ENCODE measurements at regions not wholly inside any gene's neighbourhood (a gene's known extent, or its start where the extent isn't known, plus 50 kb on each side); places are given as distances from the start of the nearest gene placed in this dataset.

GRCh38 chr22:22830957-22831688 lies 56.5 kb upstream of the IGLL5 start:
- no peak overlapping the region for H3K4me3 ChIP-seq
- H3K36me3 ChIP-seq, result no peaks in the 10 kb centered on the region
- no peak overlapping the region for H3K27ac ChIP-seq
- WGBS, result 94% methylated on average over 1 of the region's 1 CpG
- TF ChIP-seq POLR2AphosphoS5 (IDR thresholded peaks at IDR 0.05) (no peak), EP300 (IDR thresholded peaks at IDR 0.05) (no peak), POLR2A (IDR thresholded peaks at IDR 0.05) (no peak)
- TF ChIP-seq, protein P1, sequence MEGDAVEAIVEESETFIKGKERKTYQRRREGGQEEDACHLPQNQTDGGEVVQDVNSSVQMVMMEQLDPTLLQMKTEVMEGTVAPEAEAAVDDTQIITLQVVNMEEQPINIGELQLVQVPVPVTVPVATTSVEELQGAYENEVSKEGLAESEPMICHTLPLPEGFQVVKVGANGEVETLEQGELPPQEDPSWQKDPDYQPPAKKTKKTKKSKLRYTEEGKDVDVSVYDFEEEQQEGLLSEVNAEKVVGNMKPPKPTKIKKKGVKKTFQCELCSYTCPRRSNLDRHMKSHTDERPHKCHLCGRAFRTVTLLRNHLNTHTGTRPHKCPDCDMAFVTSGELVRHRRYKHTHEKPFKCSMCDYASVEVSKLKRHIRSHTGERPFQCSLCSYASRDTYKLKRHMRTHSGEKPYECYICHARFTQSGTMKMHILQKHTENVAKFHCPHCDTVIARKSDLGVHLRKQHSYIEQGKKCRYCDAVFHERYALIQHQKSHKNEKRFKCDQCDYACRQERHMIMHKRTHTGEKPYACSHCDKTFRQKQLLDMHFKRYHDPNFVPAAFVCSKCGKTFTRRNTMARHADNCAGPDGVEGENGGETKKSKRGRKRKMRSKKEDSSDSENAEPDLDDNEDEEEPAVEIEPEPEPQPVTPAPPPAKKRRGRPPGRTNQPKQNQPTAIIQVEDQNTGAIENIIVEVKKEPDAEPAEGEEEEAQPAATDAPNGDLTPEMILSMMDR (IDR thresholded peaks at IDR 0.05), result no peak
- H3K9me3 ChIP-seq, result no peaks in the 10 kb centered on the region
- no peaks in the 10 kb centered on the region for H3K4me1 ChIP-seq
- DNase-seq (ENCODE audit: low spot score in 2 of 2), result no peak
- peaks cover 23% of the 10 kb centered on the region for H3K27me3 ChIP-seq

DNA sequence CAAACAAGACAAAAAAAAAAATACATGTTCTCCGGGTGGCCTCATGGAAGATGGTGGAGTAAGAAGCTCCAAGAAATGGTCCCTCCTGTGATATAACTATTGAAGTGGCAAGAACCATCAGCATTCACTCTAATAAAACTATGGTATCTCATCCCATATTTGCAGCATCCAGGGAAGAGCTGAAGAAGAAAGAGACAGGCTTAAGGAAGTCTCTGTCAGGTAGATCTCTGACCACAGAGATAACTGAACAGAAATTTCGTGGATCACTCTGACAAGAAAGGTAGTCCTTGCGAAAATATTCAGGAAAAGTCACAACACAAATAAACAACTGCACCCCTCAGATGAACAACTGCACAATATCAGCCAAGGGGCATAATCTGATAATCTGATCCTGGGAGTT lies 54.6 kb upstream of the IGLL5 start:
- no peak overlapping the region for H3K27ac ChIP-seq
- H3K4me1 ChIP-seq, result no peaks in the 10 kb centered on the region
- TF ChIP-seq, protein P1 (IDR thresholded peaks at IDR 0.05), result no peak
- TF ChIP-seq POLR2AphosphoS5 (IDR thresholded peaks at IDR 0.05), result no peak
- TF ChIP-seq EP300 (IDR thresholded peaks at IDR 0.05), result no peak
- no peak for TF ChIP-seq POLR2A (IDR thresholded peaks at IDR 0.05)
- H3K27me3 ChIP-seq, result peaks cover 28% of the 10 kb centered on the region
- H3K36me3 ChIP-seq, result no peaks in the 10 kb centered on the region
- 89% methylated on average over 3 of the region's 3 CpGs for WGBS
- no peak for DNase-seq (ENCODE audit: low spot score in 2 of 2)
- H3K4me3 ChIP-seq, result no peak overlapping the region
- no peaks in the 10 kb centered on the region for H3K9me3 ChIP-seq

- Histone ChIP-seq H3K27me3 (peaks cover 31% of the 10 kb centered on the region), H3K36me3 (no peaks in the 10 kb centered on the region), H3K4me1 (no peaks in the 10 kb centered on the region), H3K9me3 (no peaks in the 10 kb centered on the region), H3K4me3 (no peak overlapping the region), H3K27ac (no peak overlapping the region)
- no peak for DNase-seq (ENCODE audit: low spot score in 2 of 2)
- WGBS, result 72% methylated on average over 4 of the region's 4 CpGs
- TF ChIP-seq POLR2AphosphoS5 (IDR thresholded peaks at IDR 0.05), result no peak
- no peak for TF ChIP-seq POLR2A (IDR thresholded peaks at IDR 0.05)
- no peak for TF ChIP-seq EP300 (IDR thresholded peaks at IDR 0.05)
- TF ChIP-seq, protein P1 (IDR thresholded peaks at IDR 0.05), result no peak
These were observed 54.1 kb upstream of the IGLL5 start for GRCh38 chr22:22833488-22833887.

- DNase-seq (ENCODE audit: low spot score in 2 of 2), result peak in 1 of 2 donors; percentile 21
- H3K27ac ChIP-seq, result no peak overlapping the region
- no peak for TF ChIP-seq POLR2AphosphoS5 (IDR thresholded peaks at IDR 0.05)
- no peak for TF ChIP-seq POLR2A (IDR thresholded peaks at IDR 0.05)
- no peak for TF ChIP-seq EP300 (IDR thresholded peaks at IDR 0.05)
- TF ChIP-seq, protein P1 (IDR thresholded peaks at IDR 0.05), result no peak
- no peaks in the 10 kb centered on the region for H3K36me3 ChIP-seq
- no peaks in the 10 kb centered on the region for H3K9me3 ChIP-seq
- 75% methylated on average over 3 of the region's 3 CpGs for WGBS
- H3K4me3 ChIP-seq, result no peak overlapping the region
- H3K4me1 ChIP-seq, result no peaks in the 10 kb centered on the region
- H3K27me3 ChIP-seq, result peaks cover 33% of the 10 kb centered on the region
These were observed 53.4 kb upstream of the IGLL5 start for GRCh38 chr22:22834204-22834603.

GRCh38 chr22:22834783-22835182 lies 52.8 kb upstream of the IGLL5 start:
- Histone ChIP-seq H3K36me3 (no peaks in the 10 kb centered on the region), H3K27me3 (peaks cover 33% of the 10 kb centered on the region), H3K4me3 (no peak overlapping the region), H3K27ac (no peak overlapping the region), H3K9me3 (no peaks in the 10 kb centered on the region), H3K4me1 (no peaks in the 10 kb centered on the region)
- WGBS, result 81% methylated on average over 5 of the region's 6 CpGs
- DNase-seq (ENCODE audit: low spot score in 2 of 2), result peak in 1 of 2 donors; percentile 18
- TF ChIP-seq POLR2AphosphoS5 (IDR thresholded peaks at IDR 0.05), result no peak
- no peak for TF ChIP-seq POLR2A (IDR thresholded peaks at IDR 0.05)
- TF ChIP-seq, protein P1 (IDR thresholded peaks at IDR 0.05), result no peak
- no peak for TF ChIP-seq EP300 (IDR thresholded peaks at IDR 0.05)
